ENCODE measurements at regions not wholly inside any gene's neighbourhood (a gene's known extent, or its start where the extent isn't known, plus 50 kb on each side); places are given as distances from the start of the nearest gene placed in this dataset.
"Not testable (repeated sequence)": the region's sequence is repeated elsewhere in the genome, so short reads cannot be mapped to it uniquely, and the experiment has no call there.

DNA sequence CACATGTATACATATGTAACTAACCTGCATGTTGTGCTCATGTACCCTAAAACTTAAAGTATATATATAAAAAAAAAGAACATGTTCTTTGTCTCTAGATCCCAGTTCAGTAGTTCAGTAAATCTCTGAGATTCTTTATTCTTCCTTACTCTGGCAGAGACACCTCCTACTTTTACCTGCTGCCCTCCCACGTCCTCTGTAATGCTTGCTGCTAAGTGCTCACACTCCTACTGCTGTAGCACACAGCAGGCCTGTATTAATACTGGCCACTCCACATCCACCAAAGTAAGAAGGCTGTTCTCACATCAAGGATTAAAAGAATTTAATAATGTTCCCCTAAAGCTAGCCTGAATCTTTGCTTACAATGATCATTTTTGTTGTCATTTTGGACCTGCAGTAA, 648.4 kb upstream of the EYS start:
- intact Hi-C loops (cut with micrococcal nuclease) = no loop called here

DNA sequence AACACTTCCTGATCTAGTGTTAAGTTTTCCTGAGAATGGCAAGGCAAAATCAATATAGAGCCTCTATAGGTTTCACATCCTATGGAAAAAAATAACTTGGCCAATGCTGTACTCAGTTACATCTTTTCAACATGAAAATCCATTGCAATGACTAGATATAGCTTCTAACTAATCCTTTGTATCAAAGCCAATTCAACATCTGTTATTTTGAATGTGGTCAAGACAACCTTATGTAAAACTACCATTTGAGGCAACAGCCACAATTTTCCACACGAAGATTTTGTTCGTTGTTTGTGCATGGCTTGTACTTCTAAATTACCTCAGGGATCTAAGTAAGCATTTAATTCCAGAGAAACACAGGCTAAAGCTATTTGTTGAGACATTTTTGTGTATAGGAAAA, 637.8 kb upstream of the EYS start:
- intact Hi-C loops (cut with micrococcal nuclease) = loop anchor here (5.0 kb wide), 1 partner anchor 1473 kb away; no protein-coding TSS in a partner anchor

DNA sequence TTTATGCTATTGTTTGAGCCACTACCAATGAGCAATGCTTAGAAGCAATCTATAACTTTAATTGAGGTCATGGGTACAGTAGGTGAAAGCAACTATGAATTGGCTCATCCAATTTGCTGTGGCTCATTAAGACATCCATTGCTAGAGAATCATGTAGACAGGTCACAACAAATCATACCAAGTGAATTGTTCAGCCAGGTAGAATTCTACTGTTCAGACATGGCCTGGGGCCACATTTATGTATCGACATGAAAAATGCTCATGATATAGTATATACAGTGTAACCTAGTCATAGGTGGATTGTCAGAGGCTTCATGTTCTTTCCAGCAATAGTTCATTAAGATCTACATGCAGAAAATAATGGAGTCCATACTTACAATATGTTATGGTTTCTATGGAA, 633.7 kb upstream of the EYS start:
- intact Hi-C loops (cut with micrococcal nuclease) = loop anchor here (5.0 kb wide), 1 partner anchor 1477 kb away; no protein-coding TSS in a partner anchor

DNA sequence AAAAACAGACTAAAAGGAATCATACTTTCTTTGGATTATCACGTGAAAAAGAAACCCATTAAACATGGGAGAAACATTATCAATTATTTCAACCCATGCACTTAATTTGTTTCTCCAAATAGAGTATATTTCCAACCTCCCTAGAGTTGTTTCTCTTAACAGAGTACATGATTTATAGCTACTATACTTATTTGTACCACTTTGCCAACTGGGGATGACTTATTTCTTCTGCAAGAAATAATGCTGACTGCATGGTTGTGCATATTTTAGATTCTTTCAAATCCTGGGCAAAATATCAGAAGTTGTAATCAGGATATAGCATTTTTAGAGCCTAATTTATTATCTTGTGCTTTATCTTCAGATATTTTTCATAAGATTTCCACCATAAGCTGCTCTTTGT, 629.1 kb upstream of the EYS start:
- intact Hi-C loops (cut with micrococcal nuclease) = no loop called here

DNA sequence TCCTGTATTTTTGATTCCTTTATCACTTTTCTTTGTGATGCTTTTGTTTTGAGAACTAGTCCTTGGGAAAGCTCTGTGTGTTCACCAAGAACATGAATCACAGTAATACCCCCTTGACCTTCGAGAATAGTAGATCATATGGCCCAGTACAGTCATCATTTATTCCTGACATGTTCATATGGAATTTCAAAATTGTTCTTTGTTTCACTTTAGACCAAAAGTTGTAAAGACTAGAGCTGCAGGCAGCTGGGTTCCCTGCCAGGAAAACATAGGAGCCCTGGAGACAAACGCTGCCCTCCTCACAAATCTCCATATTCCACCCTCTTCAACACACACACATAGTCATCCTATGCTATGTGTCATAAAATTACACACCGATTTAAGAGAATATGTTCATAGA, 621.2 kb upstream of the EYS start:
- intact Hi-C loops (cut with micrococcal nuclease) = no loop called here

DNA sequence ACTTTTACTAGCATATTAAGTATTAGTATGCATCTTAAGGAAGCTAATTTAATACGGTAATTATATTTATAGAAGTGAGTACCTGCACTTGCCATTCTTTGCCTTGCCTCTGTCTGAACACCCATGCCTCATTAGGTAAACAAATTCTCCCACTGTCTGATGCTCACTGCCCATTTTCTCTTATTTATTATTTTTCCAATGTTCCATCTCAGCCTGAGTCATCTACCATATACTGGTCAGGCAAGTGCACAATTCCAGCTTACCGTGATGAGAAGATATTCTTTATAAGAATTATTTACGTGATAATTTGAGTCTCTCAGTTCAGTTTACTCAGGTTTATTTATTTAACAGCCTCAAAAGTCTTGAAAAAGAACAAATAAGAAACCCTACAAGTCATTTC, 619.2 kb upstream of the EYS start:
- intact Hi-C loops (cut with micrococcal nuclease) = no loop called here

DNA sequence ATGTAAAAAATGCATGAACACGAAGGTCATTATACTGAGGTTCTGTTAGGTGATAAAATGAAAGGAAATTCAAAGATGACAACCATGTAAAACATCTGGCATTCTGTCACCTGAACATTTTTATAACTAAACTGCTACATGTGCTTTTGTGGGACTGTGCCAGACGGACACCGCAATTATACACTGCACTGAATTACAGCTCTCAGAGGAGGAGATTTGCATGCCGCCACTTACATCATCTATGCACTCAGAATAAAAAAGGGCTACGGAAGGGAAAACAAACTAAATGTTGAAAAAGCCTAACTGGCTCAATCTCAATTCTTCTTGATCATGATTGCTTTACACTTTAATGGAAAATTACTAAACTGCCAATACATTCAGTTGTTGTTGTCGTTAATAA, 614.0 kb upstream of the EYS start:
- intact Hi-C loops (cut with micrococcal nuclease) = no loop called here

DNA sequence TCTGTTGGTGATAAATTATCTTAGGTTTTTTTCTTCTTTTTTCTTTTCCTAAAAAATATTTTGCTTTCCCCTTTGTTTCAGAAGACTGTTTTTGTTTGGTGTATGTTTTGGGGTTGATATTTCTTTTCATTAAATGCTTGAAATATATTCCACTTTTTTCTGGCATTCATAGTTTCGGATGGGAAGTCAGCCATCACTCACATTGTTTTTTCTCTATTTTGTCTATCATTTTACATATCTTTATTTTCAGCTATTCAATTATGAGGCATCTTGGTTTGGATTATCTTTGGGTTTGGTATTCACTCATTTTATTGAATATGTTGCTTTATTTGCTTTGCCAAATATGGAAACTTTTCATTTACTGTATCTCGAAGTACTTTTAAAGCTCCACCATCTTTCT, 600.5 kb upstream of the EYS start:
- intact Hi-C loops (cut with micrococcal nuclease) = no loop called here

DNA sequence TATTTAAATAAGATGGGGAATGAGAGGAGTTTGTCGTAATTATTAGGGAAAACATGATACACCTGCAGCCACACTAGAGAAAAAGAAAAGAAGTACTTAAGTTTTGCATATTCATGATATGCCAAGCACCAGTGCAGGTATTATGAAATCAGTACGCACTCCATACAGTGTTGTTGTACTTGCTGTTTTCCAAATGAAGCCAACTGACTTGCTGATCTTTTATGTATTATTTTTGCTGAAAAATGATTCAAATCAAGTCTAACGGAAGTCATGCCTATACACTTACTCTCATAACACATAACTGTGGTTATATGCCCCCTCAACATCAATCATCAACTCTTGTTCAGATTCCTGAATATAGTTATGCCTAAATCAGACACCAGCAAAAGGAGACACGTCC, 584.9 kb upstream of the EYS start:
- intact Hi-C loops (cut with micrococcal nuclease) = no loop called here

DNA sequence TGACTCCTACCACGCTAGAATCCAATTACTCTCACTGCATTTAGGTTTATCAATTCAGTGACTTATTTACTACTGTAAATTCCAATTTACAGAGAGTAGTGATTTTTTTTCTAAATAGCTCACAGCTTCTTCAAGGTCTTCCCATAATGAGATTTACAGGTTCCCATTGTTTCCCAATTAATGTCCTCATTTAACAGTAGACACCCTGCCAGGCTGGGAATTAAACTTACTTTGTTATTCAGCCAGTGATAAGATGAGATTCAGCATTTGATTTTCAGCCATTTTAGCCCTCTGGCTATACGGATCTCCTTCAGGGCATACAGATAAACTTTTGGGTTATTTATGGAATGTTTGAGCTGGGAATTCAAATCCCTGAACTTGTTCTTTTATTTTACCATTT, 582.9 kb upstream of the EYS start:
- intact Hi-C loops (cut with micrococcal nuclease) = no loop called here

DNA sequence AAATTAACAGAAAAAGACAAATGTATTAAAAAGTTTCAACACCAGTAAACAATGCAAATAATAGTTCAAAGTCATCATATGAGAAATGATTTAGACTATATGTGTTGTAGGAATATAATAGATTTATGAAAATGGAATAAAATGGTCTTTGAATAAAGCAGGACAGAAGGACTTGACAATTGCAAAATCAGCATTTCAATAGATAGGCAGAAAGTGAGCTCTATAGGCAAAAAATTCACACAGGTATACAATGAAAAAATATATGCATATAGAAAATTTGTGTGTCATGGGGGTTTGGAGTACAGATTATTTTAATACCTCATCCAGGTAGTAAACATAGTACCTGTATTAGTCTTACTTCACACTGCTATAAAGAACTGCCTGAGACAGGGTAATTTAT, 571.1 kb upstream of the EYS start:
- intact Hi-C loops (cut with micrococcal nuclease) = no loop called here

DNA sequence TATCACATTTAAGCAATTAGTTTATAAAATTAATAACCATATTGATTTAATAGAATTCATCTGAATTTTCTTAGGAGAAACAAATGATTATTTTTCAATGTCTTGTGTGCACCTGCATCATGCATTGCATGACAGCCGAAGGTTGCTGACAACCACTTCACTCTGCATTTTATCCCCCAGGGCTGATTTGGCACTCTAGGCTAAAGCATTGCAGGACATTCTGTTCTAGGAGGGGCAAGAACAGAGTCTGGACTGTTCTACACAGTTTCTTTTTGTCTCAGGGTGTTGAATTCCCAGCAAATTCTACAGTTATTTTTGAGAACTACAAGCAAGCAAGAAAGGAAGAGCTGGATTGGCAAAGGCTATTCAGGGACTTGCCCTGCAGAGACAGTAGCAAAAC, 570.4 kb upstream of the EYS start:
- intact Hi-C loops (cut with micrococcal nuclease) = no loop called here

DNA sequence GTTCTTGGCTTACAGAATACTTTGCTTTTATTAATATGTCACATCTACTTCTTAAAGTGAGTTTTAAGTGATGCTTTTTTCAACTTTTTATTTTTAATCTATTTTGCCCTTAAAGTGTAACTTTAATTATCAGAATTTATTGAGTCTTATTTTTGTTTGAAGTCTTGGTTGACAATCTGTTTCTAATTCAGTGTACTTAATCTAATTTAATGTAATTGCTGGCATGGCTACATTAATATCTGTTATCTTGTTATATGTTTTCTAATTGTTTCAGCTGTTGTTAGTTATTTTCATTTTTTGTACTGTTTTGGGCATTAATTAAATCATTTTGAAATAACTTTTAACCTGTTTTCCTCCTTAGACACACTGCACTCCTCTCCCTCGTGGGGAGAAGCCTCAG, 558.7 kb upstream of the EYS start:
- intact Hi-C loops (cut with micrococcal nuclease) = no loop called here

DNA sequence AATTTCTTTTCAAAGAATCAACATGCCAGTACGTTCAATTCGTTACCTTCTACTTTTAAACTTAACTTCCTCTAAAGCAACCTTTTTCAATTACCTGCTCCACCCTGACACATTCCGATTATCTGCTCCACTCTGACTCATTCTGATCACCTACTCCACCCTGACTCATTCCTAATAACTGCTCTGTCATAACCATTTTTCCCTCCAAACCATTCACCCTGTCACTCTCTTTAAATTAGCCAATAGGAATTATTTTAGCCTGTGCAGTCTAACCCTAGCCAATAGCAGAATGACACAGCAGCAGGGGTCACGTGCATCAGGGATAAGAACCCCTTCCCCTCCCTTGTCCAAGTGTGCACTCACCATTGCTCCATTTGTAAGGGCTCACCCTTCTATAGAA, 557.4 kb upstream of the EYS start:
- intact Hi-C loops (cut with micrococcal nuclease) = no loop called here

DNA sequence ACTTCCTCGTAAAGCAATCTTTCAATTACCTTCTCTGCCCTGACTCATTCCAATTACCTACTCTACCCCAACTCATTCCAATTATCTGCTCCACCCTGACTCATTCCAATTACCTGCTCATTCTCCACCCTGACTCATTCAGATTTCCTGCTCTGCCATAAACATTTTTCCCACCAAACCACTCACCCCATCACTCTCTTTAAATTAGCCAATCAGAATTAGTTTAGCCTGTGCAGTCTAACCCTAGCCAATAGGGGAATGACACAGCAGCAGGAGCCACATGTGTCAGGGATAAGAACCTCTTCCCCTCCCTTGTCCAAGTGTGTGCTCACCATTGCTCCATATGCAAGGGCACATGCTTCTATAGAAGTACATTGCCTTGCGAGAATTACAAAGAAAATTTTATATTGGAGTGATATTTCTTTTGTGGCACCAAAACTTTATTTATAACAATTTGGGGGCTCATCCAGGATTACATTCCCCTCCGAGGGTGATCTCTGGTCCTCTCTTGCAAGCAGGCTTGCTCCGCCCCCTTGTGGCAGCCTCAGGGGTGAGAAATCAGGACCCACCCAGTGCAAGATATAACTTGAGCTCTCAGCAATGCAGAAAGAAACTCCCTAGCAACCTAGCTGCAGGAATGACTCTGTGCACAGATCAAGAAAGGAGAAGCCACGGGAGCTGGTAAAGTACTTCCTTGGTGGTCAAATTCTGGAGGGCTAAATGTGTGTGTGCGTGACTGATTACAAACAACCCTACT, 551.9 kb upstream of the EYS start:
- intact Hi-C loops (cut with micrococcal nuclease) = not testable (repeated sequence)

DNA sequence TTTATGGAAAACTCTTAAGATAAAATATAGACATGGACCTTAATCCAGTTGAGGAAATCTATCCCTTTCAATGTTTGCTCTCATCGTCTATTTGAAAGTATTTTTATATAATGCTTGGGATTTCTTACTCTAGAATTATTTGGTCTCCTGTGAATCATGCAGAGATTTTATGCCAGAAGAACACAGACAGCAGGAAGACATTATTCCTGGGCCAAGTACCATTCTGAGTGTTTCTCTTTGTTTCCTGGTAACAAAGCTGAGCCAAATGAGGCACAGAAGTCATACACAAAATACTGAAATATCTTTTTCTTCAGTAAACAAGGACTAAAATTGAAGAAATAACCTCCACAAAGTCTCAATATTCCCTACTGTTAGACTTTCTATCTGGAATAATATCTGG, 538.2 kb upstream of the EYS start:
- intact Hi-C loops (cut with micrococcal nuclease) = no loop called here

DNA sequence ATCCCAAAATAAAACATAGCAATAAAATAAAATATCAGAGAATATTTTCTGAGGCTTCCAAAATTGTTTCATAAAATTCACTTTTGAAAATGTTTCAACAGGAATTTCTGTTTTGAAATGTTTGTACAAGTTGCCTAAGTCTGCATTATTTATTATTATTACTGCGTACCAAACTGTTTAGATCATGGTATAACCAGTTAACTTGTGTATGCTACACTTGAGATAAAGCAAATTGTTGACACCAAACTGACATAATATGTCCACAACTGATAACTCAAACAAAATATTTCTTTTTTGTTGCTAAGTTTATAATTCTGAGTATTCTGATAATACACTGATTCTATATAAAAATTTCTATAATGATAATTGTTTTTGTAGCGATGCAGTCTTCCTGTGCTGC, 531.8 kb upstream of the EYS start:
- intact Hi-C loops (cut with micrococcal nuclease) = no loop called here

DNA sequence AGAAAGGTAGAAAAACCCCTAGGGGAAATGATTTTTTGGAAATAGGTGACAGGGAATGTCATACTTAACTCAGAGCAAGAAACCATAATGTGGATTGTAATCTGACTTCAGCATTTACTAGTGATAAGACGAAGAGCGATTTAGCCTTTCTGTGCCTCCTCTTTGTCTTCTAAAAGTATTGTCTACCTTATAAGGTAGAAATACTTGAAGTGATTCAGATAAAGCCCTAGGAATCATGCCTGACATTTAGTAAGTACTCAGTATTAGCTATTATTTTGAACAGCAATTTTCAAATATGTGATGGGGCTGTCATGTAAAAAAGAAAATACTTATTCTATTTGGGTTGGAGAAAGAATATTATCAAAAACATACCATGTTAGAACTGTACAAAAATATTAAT, 525.9 kb upstream of the EYS start:
- intact Hi-C loops (cut with micrococcal nuclease) = no loop called here

DNA sequence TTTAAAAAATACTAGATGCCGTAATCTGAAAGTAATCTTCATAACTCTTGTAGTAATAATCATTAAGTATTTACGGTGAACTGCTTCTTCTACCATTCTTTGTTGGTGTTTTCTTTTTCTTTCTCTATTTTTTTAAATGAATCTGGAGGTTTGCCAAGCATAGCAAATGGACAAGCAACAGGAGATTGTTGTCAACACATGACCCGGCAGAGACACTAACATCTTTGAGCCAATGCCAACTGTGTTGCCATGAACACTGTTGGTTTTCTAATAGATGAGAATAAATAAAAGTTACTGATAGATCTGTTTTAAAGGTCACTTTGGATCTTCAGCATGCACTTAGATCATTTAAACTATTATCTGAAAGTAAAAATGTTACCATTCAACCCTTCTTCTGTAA, 523.6 kb upstream of the EYS start:
- intact Hi-C loops (cut with micrococcal nuclease) = no loop called here

DNA sequence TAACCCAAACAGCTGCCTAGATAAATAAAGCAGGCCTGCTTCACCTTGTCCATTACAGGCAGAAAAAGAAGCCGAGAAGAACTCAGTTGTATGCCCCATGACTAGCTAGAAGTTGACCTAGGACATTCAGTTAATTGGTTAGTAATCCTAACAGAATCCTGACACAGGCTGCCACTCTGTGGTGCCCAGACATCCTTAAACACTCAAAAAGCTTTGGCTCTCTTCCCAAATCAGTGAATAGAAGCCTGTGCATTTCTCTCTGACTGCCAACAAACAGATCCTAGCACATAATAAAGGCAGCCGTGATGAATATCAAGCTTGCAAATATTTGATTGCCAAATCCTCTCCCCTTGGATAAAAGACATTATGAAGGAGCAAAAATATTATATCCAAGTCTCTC, 519.1 kb upstream of the EYS start:
- intact Hi-C loops (cut with micrococcal nuclease) = no loop called here

DNA sequence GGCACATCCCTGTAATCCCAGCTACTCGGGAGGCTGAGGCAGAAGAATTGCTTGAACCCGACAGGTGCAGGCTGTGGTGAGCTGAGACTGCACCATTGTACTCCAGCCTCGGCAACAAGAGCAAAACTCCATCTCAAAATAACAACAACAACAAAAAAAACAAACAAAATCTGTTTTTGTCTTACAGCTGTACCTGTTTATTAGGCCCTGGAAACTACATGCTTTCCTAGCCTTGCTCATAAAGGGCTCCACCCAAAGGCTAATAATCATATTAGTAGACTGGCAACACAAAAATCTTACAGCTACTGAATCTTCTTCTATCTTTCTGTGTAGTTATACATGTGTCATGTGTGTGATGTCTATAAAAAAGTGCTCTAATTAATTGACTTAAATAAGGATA, 503.9 kb upstream of the EYS start:
- intact Hi-C loops (cut with micrococcal nuclease) = no loop called here

DNA sequence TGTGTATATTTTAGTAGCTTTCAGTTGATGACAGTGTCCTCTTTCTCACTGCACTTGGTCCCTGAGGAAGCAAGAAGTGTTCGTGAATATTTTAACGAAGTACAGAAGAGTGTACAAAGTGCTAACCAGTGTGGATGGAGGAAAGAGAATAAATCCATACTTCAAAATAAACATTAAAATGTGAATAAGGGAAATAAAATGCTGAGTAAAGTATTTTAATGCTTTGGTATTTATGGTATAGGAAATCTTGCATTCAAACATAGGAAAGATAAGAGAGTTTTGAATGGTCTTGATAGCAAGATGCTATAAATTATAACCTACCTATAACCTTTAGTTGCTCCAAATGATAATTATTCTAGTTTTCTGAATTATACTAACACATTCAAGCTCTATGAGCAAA, 493.4 kb upstream of the EYS start:
- intact Hi-C loops (cut with micrococcal nuclease) = no loop called here

DNA sequence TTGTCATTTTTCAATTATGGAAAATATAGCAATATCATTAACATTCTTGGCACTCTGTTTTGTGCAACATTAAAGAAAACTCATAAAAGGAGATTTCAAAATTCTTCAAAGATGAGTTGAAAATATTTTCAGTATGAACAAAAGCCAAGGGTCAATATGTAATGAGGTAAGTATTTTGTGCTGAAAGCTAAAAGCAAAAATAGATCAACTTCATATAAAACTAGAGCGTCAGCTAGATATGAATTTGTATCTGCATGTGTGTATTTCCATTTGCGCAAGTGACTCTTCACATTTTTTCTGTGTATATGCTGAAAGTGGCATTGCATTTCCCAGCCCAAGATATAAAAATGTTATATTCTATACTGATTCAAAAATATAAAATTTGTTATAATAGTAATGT, 492.1 kb upstream of the EYS start:
- intact Hi-C loops (cut with micrococcal nuclease) = no loop called here

DNA sequence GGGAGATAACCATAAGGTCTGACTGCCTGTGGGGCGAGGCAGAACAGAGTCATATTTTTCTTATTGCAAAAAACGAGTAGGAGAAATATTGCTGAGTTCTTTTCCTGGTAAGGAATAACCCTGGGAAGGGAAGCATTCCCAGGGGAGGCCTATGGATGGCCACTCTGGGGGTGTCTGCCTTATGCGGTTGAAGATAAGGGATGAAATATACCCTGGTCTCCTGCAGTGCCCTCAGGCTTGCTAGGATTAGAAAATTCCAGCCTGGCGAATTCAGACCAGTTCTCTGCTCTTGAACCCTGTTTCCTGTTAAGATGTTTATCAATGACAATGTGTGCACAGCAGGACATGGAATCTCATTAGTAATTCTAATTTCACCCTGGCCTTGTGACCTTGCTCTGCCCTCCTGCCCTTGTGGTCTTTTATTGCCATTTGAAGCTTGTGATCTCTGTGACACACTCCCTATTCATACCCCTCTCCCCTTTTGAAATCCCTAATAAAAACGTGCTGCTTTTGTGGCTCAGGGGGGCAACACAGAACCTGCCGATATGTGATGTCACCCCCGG, 491.1 kb upstream of the EYS start:
- intact Hi-C loops (cut with micrococcal nuclease) = no loop called here
